Gastroesophageal sphincter (tissue), 4 donors: ENCODE measurements at regions not wholly inside any gene's neighbourhood (a gene's known extent, or its start where the extent isn't known, plus 50 kb on each side); places are given as distances from the start of the nearest gene placed in this dataset.

Source experiments
- ATAC-seq: fragments of 150-250 bp; one replicate; pipeline ENCODE4 v1.9.1; 2016; ENCODE audit warnings: mild to moderate bottlenecking, moderate library complexity
- H3K27ac ChIP-seq, 4 donors: fragments of 200-600 bp; sonication (generic) in 3 of 4; 1 replicate in 3 of 4; 2 replicates in 1 of 4; pipeline ENCODE4 v1.5.1; 2016 to 2019
- H3K27me3 ChIP-seq: fragments of 200-600 bp; sonication (generic); one replicate; pipeline ENCODE4 v1.5.1; 2019
- H3K36me3 ChIP-seq, 2 donors: fragments of 200-600 bp; sonication (generic); one replicate each; pipeline ENCODE4 v1.5.1; 2019; ENCODE audit warnings: control low read depth in 1 of 2
- H3K4me1 ChIP-seq, 3 donors: fragments of 200-600 bp; sonication (generic); 1 replicate in 2 of 3; 2 replicates in 1 of 3; pipeline ENCODE4 v1.5.1; 2016 to 2019; ENCODE audit warnings: control low read depth in 2 of 3
- H3K4me3 ChIP-seq, 2 donors: fragments of 200-600 bp; sonication (generic); one replicate each; pipeline ENCODE4 v1.5.1; 2019; ENCODE audit warnings: mild to moderate bottlenecking in 1 of 2, moderate library complexity in 1 of 2
- H3K9me3 ChIP-seq, 3 donors: fragments of 200-600 bp; sonication (generic); one replicate each; pipeline ENCODE4 v1.5.1; 2017 to 2019; ENCODE audit warnings: control low read depth in 2 of 3
- EP300 ChIP-seq: sonication (generic); formaldehyde crosslinking; IDR thresholded peaks from one replicate; pipeline ENCODE4 v1.6.1; 2017; ENCODE audit warnings: antibody characterized with exemption, mild to moderate bottlenecking
- POLR2A ChIP-seq, 2 donors: fragments of 450-650 bp; IDR thresholded peaks; one replicate each; pipeline ENCODE4 v1.6.1; 2017; ENCODE audit warnings: antibody characterized with exemption in 2 of 2, mild to moderate bottlenecking in 2 of 2, moderate library complexity in 1 of 2
- POLR2AphosphoS5 ChIP-seq: sonication (generic); formaldehyde crosslinking; IDR thresholded peaks from one replicate; pipeline ENCODE4 v1.6.1; 2017; ENCODE audit warnings: antibody characterized with exemption
- WGBS, 2 donors: methylation state at CpG; one replicate each; pipeline ENCODE4 v1.1.5; 2018; ENCODE audit warnings: low coverage in 1 of 2; 5-methylcytosine and 5-hydroxymethylcytosine counted together
- TF ChIP-seq, protein P1 (sequence below), 4 experiments: fragments of 200-600 bp in 2 of 4; fragments of 450-650 bp in 2 of 4; sonication (generic) in 1 of 4; IDR thresholded peaks; one replicate each; pipeline ENCODE4 v1.5.1; 2017 to 2019; ENCODE audit warnings: antibody characterized with exemption in 4 of 4, mild to moderate bottlenecking in 2 of 4, moderate library complexity in 2 of 4

DNA sequence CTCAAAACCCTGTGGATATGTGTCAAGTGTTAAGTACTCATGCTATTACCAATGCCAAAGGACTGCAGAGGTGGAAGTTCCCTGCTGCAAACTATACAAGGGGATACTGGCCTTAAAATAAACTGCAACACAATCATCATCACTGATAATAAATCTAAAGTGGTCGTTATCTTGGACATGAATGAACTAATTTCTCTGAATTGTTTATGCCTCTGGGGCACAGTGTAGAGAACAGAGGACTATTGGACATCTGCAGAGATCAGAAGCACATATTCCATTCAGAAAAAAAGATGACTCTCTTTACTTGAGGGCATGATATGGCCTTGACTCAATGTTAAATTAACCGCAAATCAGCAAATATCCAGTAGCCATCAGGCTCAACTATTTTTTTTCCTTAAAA, 542.6 kb upstream of the IGFBP7 start:
- Histone ChIP-seq H3K27me3 (no peaks in the 10 kb centered on the region), H3K4me3 (no peak overlapping the region), H3K36me3 (no peaks in the 10 kb centered on the region), H3K4me1 (no peaks in the 10 kb centered on the region), H3K27ac (no peak overlapping the region), H3K9me3 (no peaks in the 10 kb centered on the region)
- ATAC-seq, result no peak
- TF ChIP-seq EP300 (no peak), POLR2AphosphoS5 (no peak), POLR2A (IDR thresholded peaks at IDR 0.05) (no peak)
- TF ChIP-seq, protein P1, sequence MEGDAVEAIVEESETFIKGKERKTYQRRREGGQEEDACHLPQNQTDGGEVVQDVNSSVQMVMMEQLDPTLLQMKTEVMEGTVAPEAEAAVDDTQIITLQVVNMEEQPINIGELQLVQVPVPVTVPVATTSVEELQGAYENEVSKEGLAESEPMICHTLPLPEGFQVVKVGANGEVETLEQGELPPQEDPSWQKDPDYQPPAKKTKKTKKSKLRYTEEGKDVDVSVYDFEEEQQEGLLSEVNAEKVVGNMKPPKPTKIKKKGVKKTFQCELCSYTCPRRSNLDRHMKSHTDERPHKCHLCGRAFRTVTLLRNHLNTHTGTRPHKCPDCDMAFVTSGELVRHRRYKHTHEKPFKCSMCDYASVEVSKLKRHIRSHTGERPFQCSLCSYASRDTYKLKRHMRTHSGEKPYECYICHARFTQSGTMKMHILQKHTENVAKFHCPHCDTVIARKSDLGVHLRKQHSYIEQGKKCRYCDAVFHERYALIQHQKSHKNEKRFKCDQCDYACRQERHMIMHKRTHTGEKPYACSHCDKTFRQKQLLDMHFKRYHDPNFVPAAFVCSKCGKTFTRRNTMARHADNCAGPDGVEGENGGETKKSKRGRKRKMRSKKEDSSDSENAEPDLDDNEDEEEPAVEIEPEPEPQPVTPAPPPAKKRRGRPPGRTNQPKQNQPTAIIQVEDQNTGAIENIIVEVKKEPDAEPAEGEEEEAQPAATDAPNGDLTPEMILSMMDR (IDR thresholded peaks at IDR 0.05), result no peak
- 75 to 78% methylated on average over 2 of the region's 2 CpGs for WGBS, 2 donors

DNA sequence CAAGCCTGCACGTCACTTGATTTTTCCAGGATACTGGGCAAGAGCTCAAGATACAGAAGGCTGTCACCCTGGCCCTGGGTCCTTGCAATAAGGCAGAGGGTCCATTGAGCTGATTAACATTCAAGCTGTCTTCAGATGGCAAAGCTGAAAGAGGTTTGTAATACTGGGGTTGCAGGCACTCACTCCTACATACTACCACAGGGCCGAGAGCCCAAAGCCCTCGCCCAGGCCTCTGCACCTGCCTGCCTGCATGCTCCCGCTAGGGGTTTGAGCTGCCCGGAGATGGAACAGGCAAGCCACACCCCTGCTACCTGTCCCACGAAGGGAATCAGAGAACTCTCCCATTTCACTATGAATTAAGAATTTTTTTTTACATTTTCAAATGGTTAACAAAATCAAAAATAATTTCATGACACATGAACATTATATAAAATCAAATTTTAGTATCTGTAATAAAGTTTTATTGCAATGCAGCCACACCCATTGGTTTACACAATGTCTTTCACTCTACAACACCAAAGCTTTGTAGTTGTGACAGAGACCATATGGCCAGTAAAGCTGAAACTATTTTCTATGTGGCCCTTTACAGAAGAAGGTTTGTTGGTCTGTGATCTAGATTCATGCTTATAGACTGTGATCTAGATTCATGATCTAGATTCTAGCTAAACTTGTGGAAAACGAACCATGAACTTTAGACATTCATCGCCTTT, 530.4 kb upstream of the IGFBP7 start:
- no peak overlapping the region for H3K4me3 ChIP-seq
- no peak for ATAC-seq
- no peak for TF ChIP-seq POLR2AphosphoS5
- no peak for TF ChIP-seq POLR2A (IDR thresholded peaks at IDR 0.05)
- TF ChIP-seq, protein P1 (IDR thresholded peaks at IDR 0.05), result no peak
- no peak for TF ChIP-seq EP300
- H3K9me3 ChIP-seq, result no peaks in the 10 kb centered on the region
- WGBS, 2 donors, result 73 to 88% methylated on average over 3 to 4 of the region's 8 CpGs
- no peaks in the 10 kb centered on the region for H3K27me3 ChIP-seq
- no peaks in the 10 kb centered on the region for H3K4me1 ChIP-seq
- H3K36me3 ChIP-seq, result no peaks in the 10 kb centered on the region
- no peak overlapping the region for H3K27ac ChIP-seq

DNA sequence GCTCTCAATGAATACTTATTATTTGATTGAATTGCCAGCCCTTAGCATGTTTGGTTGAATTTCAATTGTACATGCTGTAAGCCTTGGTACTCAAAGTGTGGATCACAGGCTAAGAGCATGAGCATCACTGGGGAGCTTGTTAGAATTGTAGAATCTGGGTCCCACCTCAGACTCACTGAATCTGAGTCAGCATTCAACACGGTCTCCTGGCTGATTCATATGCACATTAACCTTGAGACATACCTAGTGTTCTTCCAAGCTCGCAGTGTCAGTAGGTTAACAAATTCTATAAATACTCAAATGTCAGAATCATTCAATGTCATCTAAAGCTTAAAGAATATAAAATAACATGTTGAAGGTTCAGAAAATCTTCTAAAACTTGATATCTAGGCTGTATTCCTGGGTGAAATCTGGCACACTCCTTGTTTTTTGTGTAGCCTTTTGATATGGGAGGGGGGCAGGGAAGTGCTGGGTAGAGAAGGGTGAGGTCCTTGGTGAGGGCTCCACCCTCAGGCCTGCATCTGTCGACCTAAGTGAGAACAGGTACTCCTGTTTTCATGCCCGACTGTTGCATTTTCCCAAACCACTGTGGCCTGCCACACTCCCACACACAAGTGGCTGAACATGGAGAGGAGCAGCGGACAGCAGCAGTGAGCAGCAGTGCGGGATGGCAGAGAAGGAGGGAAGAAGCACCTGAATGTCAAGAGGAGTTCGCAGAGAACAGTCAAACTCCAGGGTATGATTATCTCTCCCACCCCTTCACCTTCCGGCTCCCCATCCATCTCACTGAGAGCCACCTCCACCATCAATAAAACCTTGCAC, 529.6 kb upstream of the IGFBP7 start:
- Histone ChIP-seq H3K4me1 (no peaks in the 10 kb centered on the region), H3K27me3 (no peaks in the 10 kb centered on the region), H3K4me3 (no peak overlapping the region), H3K27ac (no peak overlapping the region), H3K9me3 (no peaks in the 10 kb centered on the region), H3K36me3 (no peaks in the 10 kb centered on the region)
- TF ChIP-seq POLR2A (IDR thresholded peaks at IDR 0.05), result no peak
- TF ChIP-seq, protein P1 (IDR thresholded peaks at IDR 0.05), result no peak
- TF ChIP-seq EP300, result no peak
- TF ChIP-seq POLR2AphosphoS5, result no peak
- no peak for ATAC-seq
- WGBS, 2 donors, result 85 to 94% methylated on average over 3 to 8 of the region's 8 CpGs

DNA sequence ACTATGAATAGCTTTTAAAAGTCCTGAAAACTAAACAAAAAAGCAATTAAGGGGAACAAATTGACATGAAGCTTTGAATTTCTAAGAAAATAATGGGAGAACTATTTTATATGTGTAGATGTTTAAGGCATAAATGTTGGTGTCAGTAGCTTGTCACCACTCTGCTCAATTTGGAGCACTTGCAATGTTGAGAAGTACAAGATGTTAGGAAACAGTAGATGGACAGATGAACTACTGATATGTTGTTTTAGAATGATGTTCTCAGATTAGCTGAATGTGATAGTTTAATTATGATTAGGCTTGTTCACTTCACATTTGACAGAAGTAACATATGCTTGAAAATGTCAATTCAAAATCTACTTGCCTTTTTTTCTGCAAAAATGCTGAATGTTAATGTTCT, 525.7 kb upstream of the IGFBP7 start:
- H3K27ac ChIP-seq, result no peak overlapping the region
- H3K4me1 ChIP-seq, result no peaks in the 10 kb centered on the region
- ATAC-seq, result no peak
- no peak overlapping the region for H3K4me3 ChIP-seq
- H3K9me3 ChIP-seq, result no peaks in the 10 kb centered on the region
- TF ChIP-seq POLR2AphosphoS5 (no peak), EP300 (no peak), POLR2A (IDR thresholded peaks at IDR 0.05) (no peak)
- TF ChIP-seq, protein P1 (IDR thresholded peaks at IDR 0.05), result no peak
- no peaks in the 10 kb centered on the region for H3K36me3 ChIP-seq
- no peaks in the 10 kb centered on the region for H3K27me3 ChIP-seq
